ENCODE measurements at regions not wholly inside any gene's neighbourhood (a gene's known extent, or its start where the extent isn't known, plus 50 kb on each side); places are given as distances from the start of the nearest gene placed in this dataset.

DNA sequence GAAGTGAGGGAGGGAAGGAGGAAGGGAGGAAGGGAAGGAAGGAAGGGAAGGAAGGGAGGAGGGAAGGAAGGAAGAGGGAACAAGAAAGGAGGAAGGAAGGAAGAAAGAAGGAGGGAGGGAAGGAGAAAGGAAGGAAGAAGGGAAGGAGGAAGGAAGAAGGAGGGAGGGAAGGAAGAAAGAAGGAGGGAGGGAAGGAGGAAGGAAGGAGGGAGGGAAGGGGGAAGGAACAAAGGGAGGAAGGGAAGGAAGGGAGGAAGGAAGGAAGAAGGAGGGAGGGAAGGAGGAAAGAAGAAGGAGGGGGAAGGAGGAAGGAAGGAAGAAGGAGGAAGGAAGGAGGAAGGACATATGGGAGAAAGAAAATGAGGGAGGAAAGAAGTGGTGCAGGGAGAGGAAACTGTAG, 184.7 kb upstream of the PMEPA1 start:
- peaks cover 24% of the 10 kb centered on the region for H3K27me3 Mint-ChIP-seq

DNA sequence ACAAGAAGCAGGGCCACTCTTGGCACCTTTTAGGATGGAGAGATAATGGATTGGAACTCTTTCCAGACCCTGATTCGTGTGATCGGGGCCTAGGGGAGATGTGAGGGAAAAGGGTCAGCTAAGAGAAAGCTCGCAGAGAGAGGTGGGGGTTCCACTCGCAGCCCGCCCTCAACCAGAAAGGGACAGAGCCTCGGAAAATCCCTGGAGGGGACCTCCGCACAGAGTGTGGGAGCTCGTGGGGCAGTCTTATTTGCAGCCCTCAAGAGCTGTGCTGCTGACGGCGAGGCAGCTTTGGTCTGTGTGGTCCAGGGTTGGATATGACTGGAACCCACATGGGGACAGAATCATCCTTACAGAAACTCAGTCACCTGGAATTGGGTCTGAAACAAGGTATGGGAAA, 184.3 kb upstream of the PMEPA1 start:
- no peak overlapping the region for H3K4me3 Mint-ChIP-seq
- H3K27ac Mint-ChIP-seq, result no peak overlapping the region
- H3K9me3 Mint-ChIP-seq, result no peaks in the 10 kb centered on the region
- H3K27me3 Mint-ChIP-seq, result peaks cover 20% of the 10 kb centered on the region
- no peak for DNase-seq (ENCODE audit: extremely low spot score, unreplicated experiment)
- H3K36me3 Mint-ChIP-seq, result no peaks in the 10 kb centered on the region
- H3K4me1 Mint-ChIP-seq (ENCODE audit: unreplicated experiment), result no peaks in the 10 kb centered on the region
- no peak for TF ChIP-seq CTCF (conservative IDR thresholded peaks at IDR 0.05)

More for the DNA sequence above, 184.7 kb upstream of the PMEPA1 start:
- Mint-ChIP-seq H3K4me1 (ENCODE audit: unreplicated experiment) (no peaks in the 10 kb centered on the region), H3K4me3 (no peak overlapping the region), H3K36me3 (no peaks in the 10 kb centered on the region), H3K9me3 (no peaks in the 10 kb centered on the region), H3K27ac (no peak overlapping the region)
- no peak for DNase-seq (ENCODE audit: extremely low spot score, unreplicated experiment)
- no peak for TF ChIP-seq CTCF (conservative IDR thresholded peaks at IDR 0.05)

DNA sequence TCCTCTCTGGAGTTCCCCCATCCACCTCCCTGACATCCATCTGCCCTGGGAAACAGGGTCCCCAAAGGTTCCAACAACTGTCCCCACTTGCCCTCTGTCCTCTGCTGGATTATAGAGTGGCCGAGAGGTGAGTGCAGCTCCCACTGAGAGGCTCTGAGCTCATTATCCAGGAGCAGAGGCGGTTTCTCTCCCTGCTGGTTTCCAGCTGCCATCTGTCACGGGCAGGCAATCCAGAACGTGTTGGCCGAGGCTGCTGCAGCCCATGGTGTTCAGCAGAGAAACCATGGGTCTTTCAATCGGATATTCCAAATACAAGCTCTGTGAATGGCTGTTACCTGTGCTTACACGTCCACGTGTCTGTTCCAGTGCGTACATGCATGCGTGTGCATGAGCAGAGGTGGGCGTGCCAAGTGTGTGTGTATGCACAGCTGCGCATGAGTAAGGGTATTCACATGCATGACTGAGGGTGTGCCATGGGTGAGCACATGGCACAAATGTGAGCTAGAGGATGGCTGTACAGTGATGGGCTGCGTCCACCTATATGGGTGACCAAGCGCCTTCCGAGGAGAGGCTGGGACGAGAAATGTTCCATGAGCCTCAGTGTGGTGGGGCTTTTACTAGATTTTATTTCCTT, 183.7 kb upstream of the PMEPA1 start:
- Mint-ChIP-seq H3K27ac (no peak overlapping the region), H3K4me3 (no peak overlapping the region), H3K4me1 (ENCODE audit: unreplicated experiment) (no peaks in the 10 kb centered on the region), H3K9me3 (no peaks in the 10 kb centered on the region), H3K27me3 (peaks cover 18% of the 10 kb centered on the region), H3K36me3 (no peaks in the 10 kb centered on the region)
- no peak for TF ChIP-seq CTCF (conservative IDR thresholded peaks at IDR 0.05)
- DNase-seq (ENCODE audit: extremely low spot score, unreplicated experiment), result no peak

GRCh38 chr20:57892471-57892870, 182.7 kb upstream of the PMEPA1 start:
- no peaks in the 10 kb centered on the region for H3K36me3 Mint-ChIP-seq
- no peak overlapping the region for H3K4me3 Mint-ChIP-seq
- peaks cover 18% of the 10 kb centered on the region for H3K27me3 Mint-ChIP-seq
- TF ChIP-seq CTCF (conservative IDR thresholded peaks at IDR 0.05), result no peak
- no peak for DNase-seq (ENCODE audit: extremely low spot score, unreplicated experiment)
- H3K9me3 Mint-ChIP-seq, result no peaks in the 10 kb centered on the region
- no peak overlapping the region for H3K27ac Mint-ChIP-seq
- H3K4me1 Mint-ChIP-seq (ENCODE audit: unreplicated experiment), result no peaks in the 10 kb centered on the region

DNA sequence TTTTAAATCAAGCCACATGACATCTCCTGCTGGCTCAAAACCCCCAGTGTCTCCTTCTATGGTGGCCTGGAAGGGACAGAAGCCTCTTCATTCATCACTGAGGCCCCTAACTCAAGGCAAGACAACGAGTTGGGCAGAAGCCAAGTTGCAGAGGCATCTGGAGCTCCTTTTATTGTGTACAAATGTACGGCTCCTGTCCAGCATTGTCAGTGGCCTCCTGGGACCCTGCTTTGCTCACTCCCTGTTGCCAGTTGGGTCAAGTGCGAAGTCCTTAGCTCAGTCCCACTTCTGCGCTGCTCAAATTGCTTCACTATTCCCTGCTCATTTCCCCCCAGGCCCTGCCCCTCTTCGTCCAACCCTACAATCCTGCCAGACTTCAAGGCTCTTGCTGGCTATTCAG, 181.2 kb upstream of the PMEPA1 start:
- no peak for TF ChIP-seq CTCF (conservative IDR thresholded peaks at IDR 0.05)
- no peaks in the 10 kb centered on the region for H3K9me3 Mint-ChIP-seq
- H3K4me1 Mint-ChIP-seq (ENCODE audit: unreplicated experiment), result no peaks in the 10 kb centered on the region
- H3K4me3 Mint-ChIP-seq, result no peak overlapping the region
- no peak overlapping the region for H3K27ac Mint-ChIP-seq
- peaks cover 18% of the 10 kb centered on the region for H3K27me3 Mint-ChIP-seq
- no peaks in the 10 kb centered on the region for H3K36me3 Mint-ChIP-seq
- DNase-seq (ENCODE audit: extremely low spot score, unreplicated experiment), result no peak

Data from type B pancreatic cell (in vitro differentiated cells).